H1 (cell line): ENCODE measurements at regions not wholly inside any gene's neighbourhood (a gene's known extent, or its start where the extent isn't known, plus 50 kb on each side); places are given as distances from the start of the nearest gene placed in this dataset.

Experiments
- CTCF ChIA-PET: fragments of 300-600 bp; sonication (Branson Sonifier 250); formaldehyde crosslinking; loops from one replicate; lab custom pipeline; 2021; ENCODE audit not compliant: partially characterized antibody; lab: Charles Lee
- POLR2A ChIA-PET: fragments of 300-600 bp; sonication (Branson Sonifier 250); formaldehyde crosslinking; loops from one replicate; lab custom pipeline; 2021; ENCODE audit warnings: inconsistent platforms; ENCODE audit not compliant: partially characterized antibody; lab: Charles Lee
- DNase-seq, 2 experiments: peaks; one replicate each; pipeline versions ENCODE4 v3.0.0 to v3.0.0-alpha.2; 2010 to 2022; ENCODE audit warnings: low spot score in 2 of 2, low read depth in 1 of 2, mixed read lengths in 1 of 2
- FAIRE-seq: peaks from 2 replicates; lab custom pipeline; 2011; peaks lifted over from hg19 to GRCh38; lab: Jason Lieb, UNC
- H2AFZ ChIP-seq: 2 replicates; pipeline ENCODE4 v1.8.1; 2012; ENCODE audit warnings: low read length, inconsistent platforms
- H2AK5ac ChIP-seq: 2 replicates; pipeline ENCODE4 v1.6.1; 2013; ENCODE audit warnings: low read depth, low read length
- H2BK120ac ChIP-seq: replicated peaks from 2 replicates; pipeline ENCODE3; 2013; ENCODE audit warnings: low read depth, low read length, inconsistent platforms
- H2BK12ac ChIP-seq: 2 replicates; pipeline ENCODE4 v1.6.1; 2013; ENCODE audit warnings: low read depth, low read length
- H2BK15ac ChIP-seq: 2 replicates; pipeline ENCODE4 v1.6.1; 2013; ENCODE audit warnings: low read length
- H2BK20ac ChIP-seq: 2 replicates; pipeline ENCODE4 v1.6.1; 2013; ENCODE audit warnings: low read length
- H2BK5ac ChIP-seq: 2 replicates; pipeline ENCODE4 v1.6.1; 2013; ENCODE audit warnings: low read depth, low read length
- H3K14ac ChIP-seq: 2 replicates; pipeline ENCODE4 v1.6.1; 2013; ENCODE audit warnings: inconsistent platforms; ENCODE audit not compliant: insufficient read length
- H3K18ac ChIP-seq: 2 replicates; pipeline ENCODE4 v1.6.1; 2013; ENCODE audit warnings: low read length; ENCODE audit errors: extremely low read depth
- H3K23ac ChIP-seq: 2 replicates; pipeline ENCODE4 v1.6.1; 2013; ENCODE audit warnings: inconsistent platforms; ENCODE audit not compliant: insufficient read length
- H3K23me2 ChIP-seq: 2 replicates; pipeline ENCODE4 v1.6.1; 2013; ENCODE audit warnings: low read depth, low read length
- H3K27ac ChIP-seq: 2 replicates; pipeline ENCODE4 v1.6.1; 2011; ENCODE audit warnings: low read depth, low read length, inconsistent platforms
- H3K27me3 ChIP-seq, 4 experiments: replicated peaks in 1 of 4; 1 replicate in 1 of 4; 2 replicates in 3 of 4; pipeline versions ENCODE4 v1.6.1 to v1.8.1; 2011 to 2013; ENCODE audit warnings: low read length in 3 of 4, mild to moderate bottlenecking in 3 of 4, inconsistent platforms in 2 of 4, mixed read lengths in 2 of 4, moderate library complexity in 1 of 4; ENCODE audit not compliant: control insufficient read depth in 3 of 4, insufficient read depth in 3 of 4; ENCODE audit errors: extremely low read depth in 1 of 4
- H3K36me3 ChIP-seq, 4 experiments: 2 replicates each; pipeline versions ENCODE4 v1.6.1 to v1.8.1; 2011 to 2013; ENCODE audit warnings: mild to moderate bottlenecking in 4 of 4, low read length in 3 of 4, moderate library complexity in 2 of 4, control low read depth in 1 of 4, inconsistent platforms in 1 of 4; ENCODE audit not compliant: insufficient read depth in 4 of 4, control insufficient read depth in 2 of 4
- H3K4ac ChIP-seq: replicated peaks from 2 replicates; pipeline ENCODE3; 2013; ENCODE audit warnings: low read length, low read depth, mixed read lengths, inconsistent platforms; ENCODE audit not compliant: insufficient read length
- H3K4me1 ChIP-seq, 4 experiments: replicated peaks in 1 of 4; 1 replicate in 1 of 4; 2 replicates in 3 of 4; pipeline versions ENCODE4 v1.6.1 to v1.8.1; 2011 to 2013; ENCODE audit warnings: low read length in 3 of 4, inconsistent platforms in 2 of 4, mixed read lengths in 1 of 4; ENCODE audit not compliant: insufficient read depth in 4 of 4, control insufficient read depth in 3 of 4
- H3K4me2 ChIP-seq, 2 experiments: 2 replicates each; pipeline versions ENCODE4 v1.6.1 to v1.8.1; 2011 to 2013; ENCODE audit warnings: low read depth in 2 of 2, low read length in 2 of 2, control low read depth in 1 of 2, inconsistent platforms in 1 of 2, mild to moderate bottlenecking in 1 of 2; ENCODE audit not compliant: insufficient read depth in 1 of 2
- H3K4me3 ChIP-seq, 4 experiments: fragments of 200-600, 300-600 bp in 1 of 4; sonication (generic), shearing (Covaris generic), sonication (Bioruptor Twin) in 1 of 4; 2 replicates each; pipeline versions ENCODE4 v1.5.1 to v1.8.1; 2011 to 2016; ENCODE audit warnings: low read length in 4 of 4, low read depth in 3 of 4, control low read depth in 2 of 4, inconsistent platforms in 2 of 4, mild to moderate bottlenecking in 2 of 4, mixed read lengths in 1 of 4, moderate library complexity in 1 of 4; ENCODE audit not compliant: insufficient read depth in 2 of 4; ENCODE audit errors: extremely low read depth in 1 of 4
- H3K56ac ChIP-seq: replicated peaks from 2 replicates; pipeline ENCODE3; 2013; ENCODE audit warnings: low read depth, mild to moderate bottlenecking, mixed read lengths, low read length, inconsistent platforms; ENCODE audit not compliant: insufficient read length
- H3K79me1 ChIP-seq: 2 replicates; pipeline ENCODE4 v1.6.1; 2013; ENCODE audit warnings: low read depth, low read length, control low read depth
- H3K79me2 ChIP-seq, 2 experiments: 2 replicates each; pipeline versions ENCODE4 v1.6.1 to v1.8.1; 2012 to 2013; ENCODE audit warnings: low read length in 2 of 2, mild to moderate bottlenecking in 2 of 2, inconsistent platforms in 1 of 2; ENCODE audit not compliant: insufficient read depth in 2 of 2, control insufficient read depth in 1 of 2
- H3K9ac ChIP-seq, 4 experiments: replicated peaks in 1 of 4; 1 replicate in 1 of 4; 2 replicates in 3 of 4; pipeline versions ENCODE4 v1.6.1 to v1.8.1; 2011 to 2013; ENCODE audit warnings: low read depth in 3 of 4, low read length in 3 of 4, control low read depth in 2 of 4, mild to moderate bottlenecking in 2 of 4, moderate library complexity in 2 of 4, inconsistent platforms in 1 of 4; ENCODE audit errors: extremely low read depth in 1 of 4
- H3K9me3 ChIP-seq, 2 experiments: 2 replicates each; pipeline versions ENCODE4 v1.6.1 to v1.8.1; 2012 to 2013; ENCODE audit warnings: mild to moderate bottlenecking in 2 of 2, moderate library complexity in 2 of 2, control low read depth in 1 of 2, inconsistent platforms in 1 of 2, low read depth in 1 of 2, low read length in 1 of 2, mixed read lengths in 1 of 2; ENCODE audit not compliant: insufficient read depth in 2 of 2
- H4K20me1 ChIP-seq, 2 experiments: replicated peaks in 1 of 2; 2 replicates each; pipeline versions ENCODE3 to v1.8.1; 2011 to 2013; ENCODE audit warnings: inconsistent platforms in 2 of 2, low read length in 2 of 2, mild to moderate bottlenecking in 1 of 2; ENCODE audit not compliant: insufficient read depth in 2 of 2, control insufficient read depth in 1 of 2
- H4K5ac ChIP-seq: 2 replicates; pipeline ENCODE4 v1.6.1; 2013; ENCODE audit warnings: low read length, low read depth, mixed read lengths, inconsistent platforms; ENCODE audit not compliant: insufficient read length
- H4K8ac ChIP-seq: 2 replicates; pipeline ENCODE4 v1.8.0; 2013; ENCODE audit warnings: mild to moderate bottlenecking, moderate library complexity, low read length, inconsistent platforms; ENCODE audit not compliant: insufficient read depth; ENCODE audit errors: extremely low read depth
- H4K91ac ChIP-seq: replicated peaks from 2 replicates; pipeline ENCODE3; 2013; ENCODE audit warnings: low read length, mixed read lengths, inconsistent platforms; ENCODE audit not compliant: insufficient read length
- SRF ChIP-seq: IDR thresholded peaks from 2 replicates; pipeline ENCODE4 v1.6.1; 2011; ENCODE audit warnings: mild to moderate bottlenecking, low read depth, low read length, moderate library complexity
- WGBS, 2 experiments: shearing (Covaris generic) in 1 of 2; methylation state at CpG; one replicate each; pipeline versions ENCODE4 v1.1.6 to v1.1.7; 2013 to 2015; ENCODE audit warnings: low lambda C conversion rate in 2 of 2, mixed read lengths in 2 of 2, inconsistent platforms in 1 of 2, low coverage in 1 of 2, missing lambda C conversion rate in 1 of 2; ENCODE audit not compliant: insufficient replicate concordance in 2 of 2, insufficient coverage in 1 of 2, insufficient read length in 1 of 2; ENCODE audit errors: extremely low coverage in 1 of 2, missing lambda C conversion rate in 1 of 2; 5-methylcytosine and 5-hydroxymethylcytosine counted together

GRCh38 chr3:159791336-159791735 is 197.3 kb upstream of the IL12A start:
- Histone ChIP-seq H2AK5ac (no peak overlapping the region), H3K14ac (no peak overlapping the region), H3K4ac (no peak overlapping the region), H3K4me1 (peaks cover 0 to 8% (median 4%) of the 10 kb centered on the region in 4 experiments; a peak in 5 of 7 replicates), H2BK12ac (no peak overlapping the region), H4K5ac (no peak overlapping the region), H3K36me3 (no peaks in the 10 kb centered on the region), H2BK15ac (no peak overlapping the region), H4K20me1 (peaks cover 2 to 3% of the 10 kb centered on the region in 2 experiments), H2AFZ (no peak overlapping the region), H3K56ac (no peak overlapping the region), H3K9me3 (no peaks in the 10 kb centered on the region), H3K18ac (no peak overlapping the region), H3K27ac (no peak overlapping the region), H2BK5ac (no peak overlapping the region), H2BK120ac (no peak overlapping the region), H2BK20ac (no peak overlapping the region), H4K91ac (no peak overlapping the region), H3K4me3 (no peak overlapping the region), H3K23ac (no peak overlapping the region), H4K8ac (no peak overlapping the region), H3K79me2 (no peaks in the 10 kb centered on the region; a peak in 1 of 4 replicates), H3K9ac (no peak overlapping the region), H3K27me3 (no peaks in the 10 kb centered on the region), H3K23me2 (no peaks in the 10 kb centered on the region; the same call in 1 of the 2 replicates), H3K4me2 (no peak overlapping the region), H3K79me1 (no peaks in the 10 kb centered on the region)
- FAIRE-seq, result no peak
- TF ChIP-seq SRF, result no peak
- DNase-seq, result peak in 1 of 2 experiments; percentile 48
- POLR2A ChIA-PET, result no interaction called here
- CTCF ChIA-PET, result interaction anchor here (0.8 to 1.2 kb wide), 3 partner anchors 9 to 13 kb away, joined by 3 to 5 read pairs (median 4); no protein-coding TSS in a partner anchor
- 81% methylated on average over 4 of the region's 4 CpGs; no CpG with 5 or more reads in 1 of the 2 experiments for WGBS, 2 experiments
